Sigmoid colon (tissue), 6 donors: ENCODE measurements at regions not wholly inside any gene's neighbourhood (a gene's known extent, or its start where the extent isn't known, plus 50 kb on each side); places are given as distances from the start of the nearest gene placed in this dataset.

Experiments
- DNase-seq: peaks from one replicate; pipeline ENCODE4 v3.0.0-alpha.2; 2019
- H3K27ac ChIP-seq, 4 donors: fragments of 200-600 bp; sonication (generic); one replicate each; pipeline ENCODE4 v1.5.1; 2016 to 2019; ENCODE audit warnings: mild to moderate bottlenecking in 1 of 4
- H3K27me3 ChIP-seq, 3 donors: fragments of 200-600 bp; sonication (generic); one replicate each; pipeline ENCODE4 v1.5.1; 2019; ENCODE audit warnings: mild to moderate bottlenecking in 1 of 3
- H3K36me3 ChIP-seq, 4 donors: fragments of 200-600 bp; sonication (generic); one replicate each; pipeline ENCODE4 v1.5.1; 2016 to 2019
- H3K4me1 ChIP-seq, 4 donors: fragments of 200-600 bp; sonication (generic); one replicate each; pipeline ENCODE4 v1.5.1; 2017 to 2019
- H3K4me3 ChIP-seq, 4 donors: fragments of 200-600 bp; sonication (generic); one replicate each; pipeline ENCODE4 v1.5.1; 2017 to 2019; ENCODE audit warnings: mild to moderate bottlenecking in 2 of 4, moderate library complexity in 1 of 4
- H3K9me3 ChIP-seq, 4 donors: fragments of 200-600 bp in 3 of 4; sonication (generic) in 3 of 4; one replicate each; pipeline versions ENCODE4 v1.5.1 to v1.6.1; 2013 to 2019
- CTCF ChIP-seq, 4 experiments: fragments of 450-650 bp in 3 of 4; fragments of 200-600 bp in 1 of 4; IDR thresholded peaks; one replicate each; pipeline ENCODE4 v1.5.1; 2016 to 2019; ENCODE audit warnings: antibody characterized with exemption in 4 of 4, mild to moderate bottlenecking in 3 of 4, moderate library complexity in 2 of 4
- EP300 ChIP-seq, 4 donors: sonication (generic); formaldehyde crosslinking; IDR thresholded peaks; one replicate each; pipeline ENCODE4 v1.6.1; 2017; ENCODE audit warnings: antibody characterized with exemption in 4 of 4
- POLR2A ChIP-seq, 2 donors: fragments of 450-650 bp; IDR thresholded peaks; one replicate each; pipeline ENCODE4 v1.6.1; 2016; ENCODE audit warnings: antibody characterized with exemption in 2 of 2, mild to moderate bottlenecking in 2 of 2, moderate library complexity in 2 of 2
- POLR2AphosphoS5 ChIP-seq, 4 donors: sonication (generic); formaldehyde crosslinking; IDR thresholded peaks; one replicate each; pipeline ENCODE4 v1.6.1; 2017; ENCODE audit warnings: antibody characterized with exemption in 4 of 4
- WGBS, 2 donors: extraction: QIAGEN DNeasy Blood & Tissue Kit; methylation state at CpG; one replicate each; pipeline ENCODE4 v1.1.7; 2013; 5-methylcytosine and 5-hydroxymethylcytosine counted together
- intact Hi-C: fragments of 100-400 bp; cut with DNase I; formaldehyde crosslinking; loops from one replicate; pipeline ENCODE4 v1.15.1; 2023
- donor health status: healthy with polysubstance abuse.
- donor health status: healthy.

DNA sequence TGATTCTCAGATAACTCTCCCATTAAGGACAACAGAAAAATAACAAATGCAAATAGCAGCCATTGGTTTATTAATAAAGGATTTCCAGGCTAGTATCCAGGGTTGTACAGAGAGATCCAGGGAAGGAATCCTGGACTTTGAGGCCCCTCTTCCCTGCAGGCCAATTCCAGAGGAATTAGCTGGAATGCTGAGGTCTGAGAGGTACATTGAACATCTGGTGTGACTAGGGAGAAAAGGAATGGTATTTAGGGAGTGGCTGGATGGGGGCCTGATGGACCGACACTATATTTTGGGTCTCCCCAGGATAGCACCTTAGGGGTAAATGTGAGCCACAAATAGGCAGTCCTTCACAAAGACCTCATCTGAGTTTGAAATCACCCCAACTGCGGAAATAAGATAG is 924.5 kb downstream of the AACS start:
- intact Hi-C loops = no loop called here
- 84 to 92% methylated on average over 2 of the region's 2 CpGs for WGBS, 2 donors
- no peak for DNase-seq

GRCh38 chr12:125996443-125996842 is 931.2 kb downstream of the AACS start:
- H3K4me1 ChIP-seq = peaks cover 0 to 24% (median 0%) of the 10 kb centered on the region in 4 donors
- H3K4me3 ChIP-seq = no peak overlapping the region
- DNase-seq = no peak
- no peaks in the 10 kb centered on the region for H3K36me3 ChIP-seq
- no peaks in the 10 kb centered on the region for H3K9me3 ChIP-seq
- no peak overlapping the region for H3K27ac ChIP-seq
- intact Hi-C loops = no loop called here
- no peaks in the 10 kb centered on the region for H3K27me3 ChIP-seq
- TF ChIP-seq POLR2A (IDR thresholded peaks at IDR 0.05) (no peak), EP300 (IDR thresholded peaks at IDR 0.05) (no peak), POLR2AphosphoS5 (IDR thresholded peaks at IDR 0.05) (no peak), CTCF (IDR thresholded peaks at IDR 0.05) (no peak)
- WGBS, 2 donors = 38 to 65% methylated on average over 4 of the region's 4 CpGs

More for the DNA sequence above, 924.5 kb downstream of the AACS start:
- Histone ChIP-seq H3K4me1 (no peaks in the 10 kb centered on the region), H3K27ac (no peak overlapping the region), H3K9me3 (no peaks in the 10 kb centered on the region), H3K27me3 (peaks cover 0 to 4% (median 0%) of the 10 kb centered on the region in 3 donors), H3K4me3 (no peak overlapping the region), H3K36me3 (no peaks in the 10 kb centered on the region)
- TF ChIP-seq POLR2AphosphoS5 (IDR thresholded peaks at IDR 0.05) = no peak
- TF ChIP-seq EP300 (IDR thresholded peaks at IDR 0.05) = no peak
- no peak for TF ChIP-seq CTCF (IDR thresholded peaks at IDR 0.05)
- no peak for TF ChIP-seq POLR2A (IDR thresholded peaks at IDR 0.05)

DNA sequence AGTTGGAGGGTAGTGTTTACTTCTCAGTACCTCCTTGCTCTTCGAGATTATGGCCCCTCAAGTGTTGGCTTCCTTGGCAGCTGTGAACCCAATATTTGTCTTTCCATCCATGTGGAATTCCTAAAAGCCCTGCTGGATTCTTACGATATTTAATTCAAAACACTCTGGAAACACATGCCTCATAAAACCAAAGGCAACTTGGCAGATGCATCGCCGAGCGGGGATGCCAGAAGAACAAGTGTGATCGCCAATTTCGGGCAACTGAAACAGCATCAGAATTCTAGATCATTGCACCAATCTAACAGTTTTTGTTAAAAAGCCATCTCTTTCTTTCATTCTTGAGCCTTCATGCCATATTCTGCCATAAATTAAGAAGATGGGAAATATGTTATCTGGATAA is 934.4 kb downstream of the AACS start:
- H3K36me3 ChIP-seq = no peaks in the 10 kb centered on the region
- peaks cover 0 to 3% (median 0%) of the 10 kb centered on the region in 4 donors for H3K9me3 ChIP-seq
- no peak overlapping the region for H3K27ac ChIP-seq
- H3K4me3 ChIP-seq = no peak overlapping the region
- DNase-seq = no peak
- intact Hi-C loops = no loop called here
- H3K27me3 ChIP-seq = no peaks in the 10 kb centered on the region
- 77 to 79% methylated on average over 7 of the region's 7 CpGs for WGBS, 2 donors
- TF ChIP-seq EP300 (IDR thresholded peaks at IDR 0.05) = no peak
- no peak for TF ChIP-seq POLR2AphosphoS5 (IDR thresholded peaks at IDR 0.05)
- no peak for TF ChIP-seq POLR2A (IDR thresholded peaks at IDR 0.05)
- no peak for TF ChIP-seq CTCF (IDR thresholded peaks at IDR 0.05)
- peaks cover 0 to 24% (median 0%) of the 10 kb centered on the region in 4 donors for H3K4me1 ChIP-seq

DNA sequence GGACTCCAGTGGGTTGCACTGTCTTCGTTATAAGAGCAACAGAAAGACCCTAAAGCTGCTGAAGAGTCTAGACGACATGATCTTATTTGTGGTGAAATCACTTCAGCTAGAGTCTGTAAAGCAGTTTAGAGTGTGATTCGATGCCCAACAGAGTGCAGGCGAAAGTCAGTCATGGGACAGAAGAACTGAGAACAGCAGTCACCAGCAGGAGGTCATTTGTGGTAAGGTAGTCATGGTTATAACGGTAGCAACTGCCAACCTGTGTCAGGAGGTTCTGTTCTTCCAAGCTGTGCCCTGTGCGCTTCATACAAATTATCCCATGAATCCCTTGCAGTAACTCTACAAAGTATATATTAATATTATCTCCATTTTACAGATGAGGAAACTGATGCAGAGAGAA is 954.1 kb downstream of the AACS start:
- H3K9me3 ChIP-seq = peaks cover 0 to 11% (median 3%) of the 10 kb centered on the region in 4 donors
- H3K4me1 ChIP-seq = no peaks in the 10 kb centered on the region
- H3K27me3 ChIP-seq = no peaks in the 10 kb centered on the region
- TF ChIP-seq CTCF (IDR thresholded peaks at IDR 0.05) (no peak), POLR2A (IDR thresholded peaks at IDR 0.05) (no peak), EP300 (IDR thresholded peaks at IDR 0.05) (no peak), POLR2AphosphoS5 (IDR thresholded peaks at IDR 0.05) (no peak)
- intact Hi-C loops = no loop called here
- no peaks in the 10 kb centered on the region for H3K36me3 ChIP-seq
- H3K27ac ChIP-seq = no peak overlapping the region
- DNase-seq = no peak
- 78 to 81% methylated on average over 6 of the region's 6 CpGs for WGBS, 2 donors
- H3K4me3 ChIP-seq = no peak overlapping the region

GRCh38 chr12:126021675-126022074 is 956.4 kb downstream of the AACS start:
- Histone ChIP-seq H3K4me1 (no peaks in the 10 kb centered on the region), H3K27ac (no peak overlapping the region), H3K9me3 (peaks cover 0 to 9% (median 3%) of the 10 kb centered on the region in 4 donors), H3K36me3 (no peaks in the 10 kb centered on the region), H3K4me3 (no peak overlapping the region), H3K27me3 (no peaks in the 10 kb centered on the region)
- WGBS, 2 donors = 63 to 85% methylated on average over 2 of the region's 2 CpGs
- intact Hi-C loops = no loop called here
- no peak for DNase-seq
- TF ChIP-seq CTCF (IDR thresholded peaks at IDR 0.05) (no peak), EP300 (IDR thresholded peaks at IDR 0.05) (no peak), POLR2A (IDR thresholded peaks at IDR 0.05) (no peak), POLR2AphosphoS5 (IDR thresholded peaks at IDR 0.05) (no peak)
